WERI-Rb-1 (cell line): ENCODE measurements at regions not wholly inside any gene's neighbourhood (a gene's known extent, or its start where the extent isn't known, plus 50 kb on each side); places are given as distances from the start of the nearest gene placed in this dataset.

Experiments
- DNase-seq: peaks from one replicate; pipeline ENCODE4 v3.0.0-alpha.2; 2020
- H3K27ac ChIP-seq: fragments of 250-450 bp; sonication (Bioruptor Pico); 2 replicates; pipeline ENCODE4 v1.5.1; 2020; ENCODE audit warnings: mild to moderate bottlenecking, moderate library complexity
- H3K27me3 ChIP-seq: fragments of 250-450 bp; sonication (Bioruptor Pico); 2 replicates; pipeline ENCODE4 v1.5.1; 2021; ENCODE audit warnings: mild to moderate bottlenecking, low read depth, moderate library complexity; ENCODE audit not compliant: insufficient read depth, severe bottlenecking
- H3K36me3 ChIP-seq: fragments of 250-450 bp; sonication (Bioruptor Pico); 2 replicates; pipeline ENCODE4 v1.5.1; 2020; ENCODE audit warnings: mild to moderate bottlenecking, moderate library complexity
- H3K4me3 ChIP-seq: 2 replicates; pipeline ENCODE4 v1.5.1; 2011; ENCODE audit warnings: low read depth, mild to moderate bottlenecking, control low read depth, low read length
- H3K9me3 ChIP-seq: fragments of 250-450 bp; sonication (Bioruptor Pico); 2 replicates; pipeline ENCODE4 v1.5.1; 2021; ENCODE audit warnings: mild to moderate bottlenecking, moderate library complexity; ENCODE audit not compliant: severe bottlenecking
- CTCF ChIP-seq: IDR thresholded peaks from 2 replicates; pipeline ENCODE4 v1.5.1; 2011; ENCODE audit warnings: low read depth, mild to moderate bottlenecking, control low read depth, inconsistent platforms, low read length

- peaks cover 18% of the 10 kb centered on the region for H3K27me3 ChIP-seq
- no peak for TF ChIP-seq CTCF
These were observed 237.2 kb upstream of the ITM2A start for GRCh38 chrX:79604364-79604763.

GRCh38 chrX:79601341-79602131, 234.4 kb upstream of the ITM2A start:
- H3K4me3 ChIP-seq, result no peak overlapping the region
- no peak for DNase-seq
- no peak for TF ChIP-seq CTCF
- no peaks in the 10 kb centered on the region for H3K9me3 ChIP-seq
- H3K36me3 ChIP-seq, result no peaks in the 10 kb centered on the region
- no peak overlapping the region for H3K27ac ChIP-seq
- peaks cover 27% of the 10 kb centered on the region for H3K27me3 ChIP-seq

More at GRCh38 chrX:79604364-79604763, 237.2 kb upstream of the ITM2A start:
- Histone ChIP-seq H3K27ac (no peak overlapping the region), H3K4me3 (no peak overlapping the region), H3K36me3 (no peaks in the 10 kb centered on the region), H3K9me3 (no peaks in the 10 kb centered on the region)
- no peak for DNase-seq

- no peak for TF ChIP-seq CTCF
- Histone ChIP-seq H3K9me3 (no peaks in the 10 kb centered on the region), H3K27me3 (peaks cover 7% of the 10 kb centered on the region), H3K4me3 (no peak overlapping the region), H3K27ac (no peak overlapping the region), H3K36me3 (no peaks in the 10 kb centered on the region)
- DNase-seq, result no peak
These were observed 225.1 kb upstream of the ITM2A start for GRCh38 chrX:79592259-79592658.

GRCh38 chrX:79588233-79588632, 221.1 kb upstream of the ITM2A start:
- DNase-seq, result no peak
- Histone ChIP-seq H3K27ac (no peak overlapping the region), H3K27me3 (no peaks in the 10 kb centered on the region), H3K36me3 (no peaks in the 10 kb centered on the region), H3K9me3 (no peaks in the 10 kb centered on the region), H3K4me3 (no peak overlapping the region)
- no peak for TF ChIP-seq CTCF

- Histone ChIP-seq H3K36me3 (no peaks in the 10 kb centered on the region), H3K9me3 (no peaks in the 10 kb centered on the region), H3K27me3 (peaks cover 6% of the 10 kb centered on the region), H3K27ac (no peak overlapping the region), H3K4me3 (no peak overlapping the region)
- no peak for DNase-seq
- TF ChIP-seq CTCF, result no peak
These were observed 206.6 kb upstream of the ITM2A start for GRCh38 chrX:79573760-79574159.

- no peak for TF ChIP-seq CTCF
- Histone ChIP-seq H3K9me3 (no peaks in the 10 kb centered on the region), H3K4me3 (no peak overlapping the region), H3K36me3 (no peaks in the 10 kb centered on the region), H3K27me3 (peaks cover 6% of the 10 kb centered on the region), H3K27ac (no peak overlapping the region)
- DNase-seq, result no peak
These were observed 205.4 kb upstream of the ITM2A start for GRCh38 chrX:79572566-79572965.
